NT2/D1 (cell line): ENCODE measurements at regions not wholly inside any gene's neighbourhood (a gene's known extent, or its start where the extent isn't known, plus 50 kb on each side); places are given as distances from the start of the nearest gene placed in this dataset.

Experiments
- SUZ12 ChIP-seq: IDR thresholded peaks from 2 replicates; pipeline ENCODE4 v1.6.1; 2011; ENCODE audit not compliant: insufficient read length, insufficient read depth; ENCODE audit errors: extremely low read depth
- YY1 ChIP-seq: IDR thresholded peaks from 2 replicates; pipeline ENCODE4 v1.6.1; 2011; ENCODE audit not compliant: insufficient read length, insufficient read depth
- ZNF274 ChIP-seq: IDR thresholded peaks from 2 replicates; pipeline ENCODE4 v1.6.1; 2011; ENCODE audit warnings: mild to moderate bottlenecking, low read depth, low read length

GRCh38 chr11:100575860-100576717 is 111.0 kb upstream of the ARHGAP42 start:
- no peak for TF ChIP-seq ZNF274
- TF ChIP-seq YY1 = no peak
- no peak for TF ChIP-seq SUZ12
